HepG2 (cell line): ENCODE measurements at regions not wholly inside any gene's neighbourhood (a gene's known extent, or its start where the extent isn't known, plus 50 kb on each side); places are given as distances from the start of the nearest gene placed in this dataset.

ENCODE experiments used
- CENPT ChIP-seq: sonication (generic); formaldehyde crosslinking; IDR thresholded peaks from 2 replicates; pipeline ENCODE4 v1.8.0; 2022; ENCODE audit warnings: low read depth, mild to moderate bottlenecking, moderate library complexity, missing genetic modification reagents
- JUN ChIP-seq: sonication (generic); formaldehyde crosslinking; IDR thresholded peaks from 2 replicates; pipeline ENCODE4 v1.4.0; 2020; ENCODE audit warnings: mild to moderate bottlenecking, missing genetic modification reagents
- SALL1 ChIP-seq: sonication (generic); formaldehyde crosslinking; IDR thresholded peaks from 2 replicates; pipeline ENCODE4 v1.8.0; 2022; ENCODE audit warnings: mild to moderate bottlenecking, missing genetic modification reagents
- SMYD3 ChIP-seq: sonication (generic); formaldehyde crosslinking; IDR thresholded peaks from 2 replicates; pipeline ENCODE4 v1.8.1; 2023; ENCODE audit warnings: mild to moderate bottlenecking, missing genetic modification reagents
- SOX5 ChIP-seq: IDR thresholded peaks from 2 replicates; pipeline ENCODE4 v1.6.1; 2016; ENCODE audit warnings: borderline replicate concordance
- SRSF1 ChIP-seq: fragments of 200-400 bp; formaldehyde crosslinking; optimal IDR thresholded peaks from 2 replicates; pipeline ENCODE3; 2017; ENCODE audit warnings: mild to moderate bottlenecking, low read depth, low read length, moderate library complexity
- ZNF224 ChIP-seq: sonication (generic); formaldehyde crosslinking; IDR thresholded peaks from 2 replicates; pipeline ENCODE4 v1.5.0; 2020; ENCODE audit warnings: mild to moderate bottlenecking, missing genetic modification reagents
- ZNF230 ChIP-seq: sonication (generic); formaldehyde crosslinking; IDR thresholded peaks from 2 replicates; pipeline ENCODE4 v1.4.0; 2020; ENCODE audit warnings: mild to moderate bottlenecking, missing genetic modification reagents
- ZNF510 ChIP-seq: sonication (generic); formaldehyde crosslinking; IDR thresholded peaks from 2 replicates; pipeline ENCODE4 v1.4.0; 2020; ENCODE audit warnings: low read depth, mild to moderate bottlenecking, missing genetic modification reagents
- ZNF670 ChIP-seq: sonication (generic); formaldehyde crosslinking; IDR thresholded peaks from 2 replicates; pipeline ENCODE4 v1.8.0; 2022; ENCODE audit warnings: mild to moderate bottlenecking, missing genetic modification reagents, borderline replicate concordance
- ZNF7 ChIP-seq: IDR thresholded peaks from 2 replicates; pipeline ENCODE4 v1.6.1; 2016; ENCODE audit warnings: missing biosample characterization, missing genetic modification reagents
- ZNF75D ChIP-seq: sonication (generic); formaldehyde crosslinking; IDR thresholded peaks from 2 replicates; pipeline ENCODE4 v1.8.1; 2023; ENCODE audit warnings: missing genetic modification reagents, mild to moderate bottlenecking, borderline replicate concordance
- ZSCAN12 ChIP-seq: sonication (generic); formaldehyde crosslinking; IDR thresholded peaks from 2 replicates; pipeline ENCODE4 v1.9.0; 2021; ENCODE audit warnings: mild to moderate bottlenecking, missing genetic modification reagents
- TF ChIP-seq, protein P1 (sequence below), 2 experiments: fragments of 450-650 bp in 1 of 2; sonication (generic) in 1 of 2; formaldehyde crosslinking in 1 of 2; IDR thresholded peaks; 2 replicates each; pipeline versions ENCODE4 v1.6.1 to v1.8.0; 2016 to 2022; ENCODE audit warnings: antibody characterized with exemption in 1 of 2, mild to moderate bottlenecking in 1 of 2, missing genetic modification reagents in 1 of 2
- TF ChIP-seq, protein P2 (sequence below): sonication (generic); formaldehyde crosslinking; IDR thresholded peaks from 2 replicates; pipeline ENCODE4 v1.8.1; 2022; ENCODE audit warnings: low read depth, mild to moderate bottlenecking, missing genetic modification reagents
- TF ChIP-seq, protein P3 (sequence below): sonication (generic); formaldehyde crosslinking; IDR thresholded peaks from 2 replicates; pipeline ENCODE4 v1.4.0; 2020; ENCODE audit warnings: missing genetic modification reagents, borderline replicate concordance

DNA sequence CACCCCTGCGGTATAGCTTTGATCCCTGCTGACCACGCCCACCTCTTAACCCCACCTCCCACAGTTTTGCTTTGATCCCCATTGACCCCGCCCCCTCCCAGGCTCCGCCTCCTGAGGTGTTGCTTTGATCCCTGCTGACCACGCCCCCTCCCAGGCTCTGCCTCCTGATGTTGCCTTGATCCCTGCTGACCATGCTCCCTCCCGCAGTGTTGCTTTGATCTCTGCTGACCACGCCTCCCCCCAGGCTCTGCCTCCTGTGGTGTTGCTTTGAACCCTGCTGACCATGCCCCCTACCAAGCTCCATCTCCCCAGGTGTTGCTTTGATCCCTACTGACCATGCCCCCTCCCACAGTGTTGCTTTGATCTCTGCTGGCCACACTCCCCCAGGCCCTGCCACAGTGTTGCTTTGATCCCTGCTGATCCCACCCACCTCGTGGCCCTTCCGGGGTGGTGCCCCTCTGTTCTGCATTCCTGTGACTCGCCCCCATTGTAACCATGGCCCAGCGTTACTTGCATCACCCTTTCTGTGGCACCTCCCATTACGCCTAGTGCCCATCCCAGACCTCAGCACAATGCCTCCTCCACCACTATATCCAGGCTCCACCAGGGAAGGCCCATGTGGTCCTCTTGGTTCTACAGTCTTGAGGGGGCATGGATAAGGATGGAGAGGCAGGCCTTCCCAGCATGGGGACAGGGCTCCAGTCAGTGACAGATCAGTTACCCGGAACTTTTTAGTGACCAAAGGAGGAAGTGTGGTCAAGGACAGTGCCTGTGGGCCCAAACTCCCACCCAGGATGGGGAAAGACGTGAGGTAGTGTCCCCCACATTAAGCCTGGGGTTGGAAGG lies 70.8 kb downstream of the ADRA2C start (continued):
- TF ChIP-seq, protein P1, sequence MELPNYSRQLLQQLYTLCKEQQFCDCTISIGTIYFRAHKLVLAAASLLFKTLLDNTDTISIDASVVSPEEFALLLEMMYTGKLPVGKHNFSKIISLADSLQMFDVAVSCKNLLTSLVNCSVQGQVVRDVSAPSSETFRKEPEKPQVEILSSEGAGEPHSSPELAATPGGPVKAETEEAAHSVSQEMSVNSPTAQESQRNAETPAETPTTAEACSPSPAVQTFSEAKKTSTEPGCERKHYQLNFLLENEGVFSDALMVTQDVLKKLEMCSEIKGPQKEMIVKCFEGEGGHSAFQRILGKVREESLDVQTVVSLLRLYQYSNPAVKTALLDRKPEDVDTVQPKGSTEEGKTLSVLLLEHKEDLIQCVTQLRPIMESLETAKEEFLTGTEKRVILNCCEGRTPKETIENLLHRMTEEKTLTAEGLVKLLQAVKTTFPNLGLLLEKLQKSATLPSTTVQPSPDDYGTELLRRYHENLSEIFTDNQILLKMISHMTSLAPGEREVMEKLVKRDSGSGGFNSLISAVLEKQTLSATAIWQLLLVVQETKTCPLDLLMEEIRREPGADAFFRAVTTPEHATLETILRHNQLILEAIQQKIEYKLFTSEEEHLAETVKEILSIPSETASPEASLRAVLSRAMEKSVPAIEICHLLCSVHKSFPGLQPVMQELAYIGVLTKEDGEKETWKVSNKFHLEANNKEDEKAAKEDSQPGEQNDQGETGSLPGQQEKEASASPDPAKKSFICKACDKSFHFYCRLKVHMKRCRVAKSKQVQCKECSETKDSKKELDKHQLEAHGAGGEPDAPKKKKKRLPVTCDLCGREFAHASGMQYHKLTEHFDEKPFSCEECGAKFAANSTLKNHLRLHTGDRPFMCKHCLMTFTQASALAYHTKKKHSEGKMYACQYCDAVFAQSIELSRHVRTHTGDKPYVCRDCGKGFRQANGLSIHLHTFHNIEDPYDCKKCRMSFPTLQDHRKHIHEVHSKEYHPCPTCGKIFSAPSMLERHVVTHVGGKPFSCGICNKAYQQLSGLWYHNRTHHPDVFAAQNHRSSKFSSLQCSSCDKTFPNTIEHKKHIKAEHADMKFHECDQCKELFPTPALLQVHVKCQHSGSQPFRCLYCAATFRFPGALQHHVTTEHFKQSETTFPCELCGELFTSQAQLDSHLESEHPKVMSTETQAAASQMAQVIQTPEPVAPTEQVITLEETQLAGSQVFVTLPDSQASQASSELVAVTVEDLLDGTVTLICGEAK (IDR thresholded peaks at IDR 0.05) = no peak
- TF ChIP-seq, protein P1 (CRISPR knock-in tag; IDR thresholded peaks at IDR 0.05) = peak; percentile 89
- TF ChIP-seq JUN = peak; percentile 92
- peak; percentile 96 for TF ChIP-seq SOX5 (CRISPR knock-in tag)
- peak; percentile 92 for TF ChIP-seq ZNF230 (CRISPR knock-in tag)
- no peak for TF ChIP-seq ZNF75D
- TF ChIP-seq ZNF670 (CRISPR knock-in tag) = no peak
- TF ChIP-seq SMYD3 = no peak; the same call in 1 of the 2 replicates
- TF ChIP-seq ZNF510 (CRISPR knock-in tag) = peak; percentile 93; the same call in 1 of the 2 replicates
- no peak for TF ChIP-seq ZSCAN12 (CRISPR knock-in tag)
- TF ChIP-seq, protein P2, sequence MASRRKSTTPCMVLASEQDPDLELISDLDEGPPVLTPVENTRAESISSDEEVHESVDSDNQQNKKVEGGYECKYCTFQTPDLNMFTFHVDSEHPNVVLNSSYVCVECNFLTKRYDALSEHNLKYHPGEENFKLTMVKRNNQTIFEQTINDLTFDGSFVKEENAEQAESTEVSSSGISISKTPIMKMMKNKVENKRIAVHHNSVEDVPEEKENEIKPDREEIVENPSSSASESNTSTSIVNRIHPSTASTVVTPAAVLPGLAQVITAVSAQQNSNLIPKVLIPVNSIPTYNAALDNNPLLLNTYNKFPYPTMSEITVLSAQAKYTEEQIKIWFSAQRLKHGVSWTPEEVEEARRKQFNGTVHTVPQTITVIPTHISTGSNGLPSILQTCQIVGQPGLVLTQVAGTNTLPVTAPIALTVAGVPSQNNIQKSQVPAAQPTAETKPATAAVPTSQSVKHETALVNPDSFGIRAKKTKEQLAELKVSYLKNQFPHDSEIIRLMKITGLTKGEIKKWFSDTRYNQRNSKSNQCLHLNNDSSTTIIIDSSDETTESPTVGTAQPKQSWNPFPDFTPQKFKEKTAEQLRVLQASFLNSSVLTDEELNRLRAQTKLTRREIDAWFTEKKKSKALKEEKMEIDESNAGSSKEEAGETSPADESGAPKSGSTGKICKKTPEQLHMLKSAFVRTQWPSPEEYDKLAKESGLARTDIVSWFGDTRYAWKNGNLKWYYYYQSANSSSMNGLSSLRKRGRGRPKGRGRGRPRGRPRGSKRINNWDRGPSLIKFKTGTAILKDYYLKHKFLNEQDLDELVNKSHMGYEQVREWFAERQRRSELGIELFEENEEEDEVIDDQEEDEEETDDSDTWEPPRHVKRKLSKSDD (CRISPR knock-in tag) = peak; percentile 90; the same call in 1 of the 2 replicates
- peak; percentile 100 for TF ChIP-seq SRSF1
- TF ChIP-seq, protein P3, sequence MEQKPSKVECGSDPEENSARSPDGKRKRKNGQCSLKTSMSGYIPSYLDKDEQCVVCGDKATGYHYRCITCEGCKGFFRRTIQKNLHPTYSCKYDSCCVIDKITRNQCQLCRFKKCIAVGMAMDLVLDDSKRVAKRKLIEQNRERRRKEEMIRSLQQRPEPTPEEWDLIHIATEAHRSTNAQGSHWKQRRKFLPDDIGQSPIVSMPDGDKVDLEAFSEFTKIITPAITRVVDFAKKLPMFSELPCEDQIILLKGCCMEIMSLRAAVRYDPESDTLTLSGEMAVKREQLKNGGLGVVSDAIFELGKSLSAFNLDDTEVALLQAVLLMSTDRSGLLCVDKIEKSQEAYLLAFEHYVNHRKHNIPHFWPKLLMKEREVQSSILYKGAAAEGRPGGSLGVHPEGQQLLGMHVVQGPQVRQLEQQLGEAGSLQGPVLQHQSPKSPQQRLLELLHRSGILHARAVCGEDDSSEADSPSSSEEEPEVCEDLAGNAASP (CRISPR knock-in tag) = peak; percentile 92; the same call in 1 of the 2 replicates
- no peak for TF ChIP-seq ZNF224 (CRISPR knock-in tag)
- peak; percentile 98 for TF ChIP-seq SALL1
- TF ChIP-seq ZNF7 (CRISPR knock-in tag) = no peak
- TF ChIP-seq CENPT (CRISPR knock-in tag) = no peak
